ENCODE measurements at regions not wholly inside any gene's neighbourhood (a gene's known extent, or its start where the extent isn't known, plus 50 kb on each side); places are given as distances from the start of the nearest gene placed in this dataset.

GRCh38 chr11:134781380-134781866 is 369.4 kb upstream of the B3GAT1 start:
- FAIRE-seq (no peak), ATAC-seq (no peak), DNase-seq (ENCODE audit: low spot score) (no peak)
- H3K9ac ChIP-seq (ENCODE audit: insufficient read depth, low read depth, low read length): no peak overlapping the region
- in situ Hi-C loops (cut with HindIII; ENCODE audit: extremely low pct_ligation_motif_present, low pct_unique_long_range_greater_than_20kb): no loop called here
- no peak overlapping the region for H3K4me2 ChIP-seq (ENCODE audit: low read depth, low read length)
- H3K36me3 ChIP-seq (replicated peaks in 1 of 2; ENCODE audit: control insufficient read depth in 1 of 2, insufficient read depth in 2 of 2, low read length in 2 of 2): no peaks in the 10 kb centered on the region
- no peak overlapping the region for H2AFZ ChIP-seq (ENCODE audit: low read length)
- no peak overlapping the region for H3K4me3 ChIP-seq (replicated peaks in 1 of 3; ENCODE audit: insufficient read depth in 1 of 3, low read depth in 2 of 3, low read length in 3 of 3)
- no peak overlapping the region for H3K27ac ChIP-seq (ENCODE audit: extremely low read length, insufficient read depth, low read length)
- H3K9me3 ChIP-seq (ENCODE audit: low read length): no peaks in the 10 kb centered on the region
- no peaks in the 10 kb centered on the region; a peak in 1 of 5 replicates for H3K27me3 ChIP-seq (ENCODE audit: control insufficient read depth in 1 of 2, insufficient read depth in 2 of 2, low read length in 2 of 2)
- intact Hi-C loops (cut with micrococcal nuclease; ENCODE audit: unreplicated experiment): no loop called here
- ChIA-PET CTCF (ENCODE audit: low intra/inter-chr PET ratio, low total read pairs) (no interaction called here), POLR2A (no interaction called here)
- H4K20me1 ChIP-seq (ENCODE audit: insufficient read depth, low read length): no peaks in the 10 kb centered on the region
- H3K4me1 ChIP-seq (ENCODE audit: insufficient read depth, low read length): no peaks in the 10 kb centered on the region
- WGBS (ENCODE audit: low lambda C conversion rate): 0% methylated on average over 3 of the region's 3 CpGs
- H3K79me2 ChIP-seq (ENCODE audit: insufficient read depth, low read length): no peaks in the 10 kb centered on the region
- BruUV-seq (replicated peaks): no TSS peak
- no peak for TF ChIP-seq ZNF883 (CRISPR knock-in tag; IDR thresholded peaks at IDR 0.05; ENCODE audit: not compliant biosample characterization)
- no peak for TF ChIP-seq ZFP91 (CRISPR knock-in tag; IDR thresholded peaks at IDR 0.05; ENCODE audit: borderline replicate concordance)
- TF ChIP-seq, protein P1, sequence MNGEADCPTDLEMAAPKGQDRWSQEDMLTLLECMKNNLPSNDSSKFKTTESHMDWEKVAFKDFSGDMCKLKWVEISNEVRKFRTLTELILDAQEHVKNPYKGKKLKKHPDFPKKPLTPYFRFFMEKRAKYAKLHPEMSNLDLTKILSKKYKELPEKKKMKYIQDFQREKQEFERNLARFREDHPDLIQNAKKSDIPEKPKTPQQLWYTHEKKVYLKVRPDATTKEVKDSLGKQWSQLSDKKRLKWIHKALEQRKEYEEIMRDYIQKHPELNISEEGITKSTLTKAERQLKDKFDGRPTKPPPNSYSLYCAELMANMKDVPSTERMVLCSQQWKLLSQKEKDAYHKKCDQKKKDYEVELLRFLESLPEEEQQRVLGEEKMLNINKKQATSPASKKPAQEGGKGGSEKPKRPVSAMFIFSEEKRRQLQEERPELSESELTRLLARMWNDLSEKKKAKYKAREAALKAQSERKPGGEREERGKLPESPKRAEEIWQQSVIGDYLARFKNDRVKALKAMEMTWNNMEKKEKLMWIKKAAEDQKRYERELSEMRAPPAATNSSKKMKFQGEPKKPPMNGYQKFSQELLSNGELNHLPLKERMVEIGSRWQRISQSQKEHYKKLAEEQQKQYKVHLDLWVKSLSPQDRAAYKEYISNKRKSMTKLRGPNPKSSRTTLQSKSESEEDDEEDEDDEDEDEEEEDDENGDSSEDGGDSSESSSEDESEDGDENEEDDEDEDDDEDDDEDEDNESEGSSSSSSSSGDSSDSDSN (CRISPR knock-in tag; IDR thresholded peaks at IDR 0.05): no peak
- TF ChIP-seq ZNF382 (CRISPR knock-in tag; IDR thresholded peaks at IDR 0.05; ENCODE audit: borderline replicate concordance): no peak
- no peak for TF ChIP-seq ZNF20 (CRISPR knock-in tag; IDR thresholded peaks at IDR 0.05)
- TF ChIP-seq, protein P2, sequence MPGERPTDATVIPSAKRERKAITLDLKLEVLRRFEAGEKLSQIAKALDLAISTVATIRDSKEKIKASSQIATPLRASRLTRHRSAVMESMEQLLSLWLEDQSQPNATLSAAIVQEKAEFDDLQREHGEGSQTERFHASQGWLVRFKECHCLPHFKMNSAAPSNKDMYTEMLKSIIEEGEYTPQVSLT (CRISPR knock-in tag; IDR thresholded peaks at IDR 0.05; ENCODE audit: borderline replicate concordance, low read depth): no peak
- no peak for TF ChIP-seq ZNF607 (CRISPR knock-in tag; IDR thresholded peaks at IDR 0.05; ENCODE audit: borderline replicate concordance)
- no peak for TF ChIP-seq ZNF562 (CRISPR knock-in tag; IDR thresholded peaks at IDR 0.05; ENCODE audit: borderline replicate concordance)
- TF ChIP-seq, protein P3, sequence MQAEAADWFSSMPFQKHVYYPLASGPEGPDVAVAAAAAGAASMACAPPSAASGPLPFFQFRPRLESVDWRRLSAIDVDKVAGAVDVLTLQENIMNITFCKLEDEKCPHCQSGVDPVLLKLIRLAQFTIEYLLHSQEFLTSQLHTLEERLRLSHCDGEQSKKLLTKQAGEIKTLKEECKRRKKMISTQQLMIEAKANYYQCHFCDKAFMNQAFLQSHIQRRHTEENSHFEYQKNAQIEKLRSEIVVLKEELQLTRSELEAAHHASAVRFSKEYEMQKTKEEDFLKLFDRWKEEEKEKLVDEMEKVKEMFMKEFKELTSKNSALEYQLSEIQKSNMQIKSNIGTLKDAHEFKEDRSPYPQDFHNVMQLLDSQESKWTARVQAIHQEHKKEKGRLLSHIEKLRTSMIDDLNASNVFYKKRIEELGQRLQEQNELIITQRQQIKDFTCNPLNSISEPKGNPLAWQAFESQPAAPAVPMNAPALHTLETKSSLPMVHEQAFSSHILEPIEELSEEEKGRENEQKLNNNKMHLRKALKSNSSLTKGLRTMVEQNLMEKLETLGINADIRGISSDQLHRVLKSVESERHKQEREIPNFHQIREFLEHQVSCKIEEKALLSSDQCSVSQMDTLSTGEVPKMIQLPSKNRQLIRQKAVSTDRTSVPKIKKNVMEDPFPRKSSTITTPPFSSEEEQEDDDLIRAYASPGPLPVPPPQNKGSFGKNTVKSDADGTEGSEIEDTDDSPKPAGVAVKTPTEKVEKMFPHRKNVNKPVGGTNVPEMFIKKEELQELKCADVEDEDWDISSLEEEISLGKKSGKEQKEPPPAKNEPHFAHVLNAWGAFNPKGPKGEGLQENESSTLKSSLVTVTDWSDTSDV (CRISPR knock-in tag; IDR thresholded peaks at IDR 0.05): no peak
- TF ChIP-seq SRSF4 (IDR thresholded peaks at IDR 0.05; ENCODE audit: low read depth, low read length, poor library complexity, severe bottlenecking): no peak
- TF ChIP-seq HBP1 (CRISPR knock-in tag; IDR thresholded peaks at IDR 0.05; ENCODE audit: low read depth): no peak
- TF ChIP-seq ZNF589 (CRISPR knock-in tag; conservative IDR thresholded peaks at IDR 0.05): no peak
- TF ChIP-seq ARID2 (CRISPR knock-in tag; IDR thresholded peaks at IDR 0.05; ENCODE audit: borderline replicate concordance): no peak
